ENCODE measurements at regions not wholly inside any gene's neighbourhood (a gene's known extent, or its start where the extent isn't known, plus 50 kb on each side); places are given as distances from the start of the nearest gene placed in this dataset.

- H3K27ac ChIP-seq (ENCODE audit: extremely low read length, insufficient read depth, low read length), result no peak overlapping the region
- H3K4me3 ChIP-seq (replicated peaks in 1 of 3; ENCODE audit: insufficient read depth in 1 of 3, low read depth in 2 of 3, low read length in 3 of 3), result no peak overlapping the region
- DNase-seq (ENCODE audit: low spot score) (no peak), ATAC-seq (no peak), FAIRE-seq (no peak)
- no peaks in the 10 kb centered on the region for H3K9me3 ChIP-seq (ENCODE audit: low read length)
- no peaks in the 10 kb centered on the region for H3K4me1 ChIP-seq (ENCODE audit: insufficient read depth, low read length)
- no peaks in the 10 kb centered on the region for H3K36me3 ChIP-seq (replicated peaks in 1 of 2; ENCODE audit: control insufficient read depth in 1 of 2, insufficient read depth in 2 of 2, low read length in 2 of 2)
- H2AFZ ChIP-seq (ENCODE audit: low read length), result no peak overlapping the region
- TF ChIP-seq CSRNP1 (CRISPR knock-in tag; IDR thresholded peaks at IDR 0.05), result no peak
- TF ChIP-seq NKX3-1 (CRISPR knock-in tag; IDR thresholded peaks at IDR 0.05), result no peak
- TF ChIP-seq ZNF431 (CRISPR knock-in tag; IDR thresholded peaks at IDR 0.05; ENCODE audit: borderline replicate concordance, low read depth), result no peak
- no peak for TF ChIP-seq ZNF781 (CRISPR knock-in tag; IDR thresholded peaks at IDR 0.05; ENCODE audit: borderline replicate concordance, not compliant biosample characterization)
- no peak for TF ChIP-seq SP4 (CRISPR knock-in tag; IDR thresholded peaks at IDR 0.05)
- no peak for TF ChIP-seq TMF1 (CRISPR knock-in tag; IDR thresholded peaks at IDR 0.05; ENCODE audit: low read depth)
- TF ChIP-seq IRF2 (CRISPR knock-in tag; IDR thresholded peaks at IDR 0.05), result no peak
- TF ChIP-seq ZNF574 (CRISPR knock-in tag; IDR thresholded peaks at IDR 0.05), result no peak
- in situ Hi-C loops (cut with HindIII; ENCODE audit: extremely low pct_ligation_motif_present, low pct_unique_long_range_greater_than_20kb), result no loop called here
- WGBS (ENCODE audit: low lambda C conversion rate), result 14% methylated on average over 2 of the region's 2 CpGs
- intact Hi-C loops (cut with micrococcal nuclease; ENCODE audit: unreplicated experiment), result no loop called here
- POLR2A ChIA-PET, result no interaction called here
- H3K27me3 ChIP-seq (ENCODE audit: control insufficient read depth in 1 of 2, insufficient read depth in 2 of 2, low read length in 2 of 2), result no peaks in the 10 kb centered on the region
- H4K20me1 ChIP-seq (ENCODE audit: insufficient read depth, low read length), result no peaks in the 10 kb centered on the region
- no peaks in the 10 kb centered on the region for H3K79me2 ChIP-seq (ENCODE audit: insufficient read depth, low read length)
- BruUV-seq (replicated peaks), result no TSS peak
- CTCF ChIA-PET (ENCODE audit: low intra/inter-chr PET ratio, low total read pairs), result no interaction called here
- H3K9ac ChIP-seq (ENCODE audit: insufficient read depth, low read depth, low read length), result no peak overlapping the region
- H3K4me2 ChIP-seq (ENCODE audit: low read depth, low read length), result no peak overlapping the region
Observed at GRCh38 chr6:122040261-122040660, 359.2 kb upstream of the HSF2 start.
